ENCODE measurements at regions not wholly inside any gene's neighbourhood (a gene's known extent, or its start where the extent isn't known, plus 50 kb on each side); places are given as distances from the start of the nearest gene placed in this dataset.

DNA sequence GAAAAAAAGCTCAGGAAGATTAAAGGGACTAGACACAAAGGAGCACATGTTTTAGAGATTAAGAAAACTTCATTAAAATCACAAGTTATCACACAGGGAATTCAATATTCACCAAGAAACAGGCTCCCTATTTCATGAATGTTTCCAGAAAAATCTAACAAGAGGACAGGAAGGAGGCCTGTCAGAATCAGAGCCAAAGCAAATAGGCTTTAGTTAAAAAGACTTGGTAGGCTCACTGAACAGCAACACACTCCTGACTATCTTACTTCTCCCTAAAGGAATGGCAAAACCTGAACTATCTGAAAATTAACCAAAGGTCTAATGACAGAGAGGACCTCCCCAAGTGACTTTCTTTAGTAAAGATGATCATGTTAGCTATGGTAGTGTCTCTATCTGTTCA is 188.3 kb upstream of the MEOX2 start:
- TF ChIP-seq POLR2A (IDR thresholded peaks at IDR 0.05): no peak
- TF ChIP-seq, protein P1, sequence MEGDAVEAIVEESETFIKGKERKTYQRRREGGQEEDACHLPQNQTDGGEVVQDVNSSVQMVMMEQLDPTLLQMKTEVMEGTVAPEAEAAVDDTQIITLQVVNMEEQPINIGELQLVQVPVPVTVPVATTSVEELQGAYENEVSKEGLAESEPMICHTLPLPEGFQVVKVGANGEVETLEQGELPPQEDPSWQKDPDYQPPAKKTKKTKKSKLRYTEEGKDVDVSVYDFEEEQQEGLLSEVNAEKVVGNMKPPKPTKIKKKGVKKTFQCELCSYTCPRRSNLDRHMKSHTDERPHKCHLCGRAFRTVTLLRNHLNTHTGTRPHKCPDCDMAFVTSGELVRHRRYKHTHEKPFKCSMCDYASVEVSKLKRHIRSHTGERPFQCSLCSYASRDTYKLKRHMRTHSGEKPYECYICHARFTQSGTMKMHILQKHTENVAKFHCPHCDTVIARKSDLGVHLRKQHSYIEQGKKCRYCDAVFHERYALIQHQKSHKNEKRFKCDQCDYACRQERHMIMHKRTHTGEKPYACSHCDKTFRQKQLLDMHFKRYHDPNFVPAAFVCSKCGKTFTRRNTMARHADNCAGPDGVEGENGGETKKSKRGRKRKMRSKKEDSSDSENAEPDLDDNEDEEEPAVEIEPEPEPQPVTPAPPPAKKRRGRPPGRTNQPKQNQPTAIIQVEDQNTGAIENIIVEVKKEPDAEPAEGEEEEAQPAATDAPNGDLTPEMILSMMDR (IDR thresholded peaks at IDR 0.05): no peak
- no peak for TF ChIP-seq EP300 (IDR thresholded peaks at IDR 0.05)
